Fibroblast of lung (primary cell): ENCODE measurements at regions not wholly inside any gene's neighbourhood (a gene's known extent, or its start where the extent isn't known, plus 50 kb on each side); places are given as distances from the start of the nearest gene placed in this dataset.

Experiments
- DNase-seq, 2 donors: peaks; one replicate each; pipeline versions ENCODE4 v3.0.0 to v3.0.0-alpha.2; 2010; ENCODE audit warnings: low read depth in 2 of 2
- H2AFZ ChIP-seq: 2 replicates; pipeline ENCODE4 v1.5.1; 2012; ENCODE audit warnings: low read length, control low read depth, inconsistent platforms
- H3K27ac ChIP-seq: 2 replicates; pipeline ENCODE4 v1.5.1; 2011; ENCODE audit warnings: low read length, control low read depth; ENCODE audit not compliant: insufficient read depth
- H3K27me3 ChIP-seq: 2 replicates; pipeline ENCODE4 v1.5.1; 2011; ENCODE audit warnings: mild to moderate bottlenecking, low read length; ENCODE audit not compliant: control insufficient read depth, insufficient read depth
- H3K36me3 ChIP-seq: 2 replicates; pipeline ENCODE4 v1.5.1; 2011; ENCODE audit warnings: low read length; ENCODE audit not compliant: control insufficient read depth, insufficient read depth
- H3K4me1 ChIP-seq: 2 replicates; pipeline ENCODE4 v1.5.1; 2011; ENCODE audit warnings: low read length; ENCODE audit not compliant: control insufficient read depth, insufficient read depth; ENCODE audit errors: extremely low read depth
- H3K4me2 ChIP-seq: 2 replicates; pipeline ENCODE4 v1.5.1; 2011; ENCODE audit warnings: low read length, control low read depth; ENCODE audit not compliant: insufficient read depth; ENCODE audit errors: extremely low read depth
- H3K4me3 ChIP-seq, 4 experiments: fragments of 200-600 bp in 1 of 4; sonication (generic) in 1 of 4; replicated peaks in 1 of 4; 2 replicates each; pipeline ENCODE4 v1.5.1; 2011 to 2016; ENCODE audit warnings: low read length in 4 of 4, low read depth in 3 of 4, mild to moderate bottlenecking in 3 of 4, control low read depth in 2 of 4, inconsistent platforms in 1 of 4, mixed read lengths in 1 of 4; ENCODE audit not compliant: insufficient read depth in 1 of 4; ENCODE audit errors: control extremely low read depth in 1 of 4
- H3K79me2 ChIP-seq: 2 replicates; pipeline ENCODE4 v1.5.1; 2012; ENCODE audit warnings: mild to moderate bottlenecking, low read length, inconsistent platforms; ENCODE audit not compliant: control insufficient read depth, insufficient read depth
- H3K9ac ChIP-seq: 2 replicates; pipeline ENCODE4 v1.5.1; 2011; ENCODE audit warnings: mild to moderate bottlenecking, low read length, control low read depth; ENCODE audit not compliant: insufficient read depth
- H3K9me3 ChIP-seq: 2 replicates; pipeline ENCODE4 v1.5.1; 2012; ENCODE audit warnings: low read depth, low read length; ENCODE audit not compliant: control insufficient read depth, insufficient read depth
- H4K20me1 ChIP-seq: 2 replicates; pipeline ENCODE4 v1.5.1; 2011; ENCODE audit warnings: low read length; ENCODE audit not compliant: control insufficient read depth, insufficient read depth; ENCODE audit errors: extremely low read depth
- CTCF ChIP-seq, 2 donors: IDR thresholded peaks in 1 of 2; conservative IDR thresholded peaks in 1 of 2; 1 replicate in 1 of 2; 2 replicates in 1 of 2; pipeline ENCODE4 v1.5.1; 2011 to 2012; ENCODE audit warnings: low read length in 2 of 2, control low read depth in 1 of 2, inconsistent platforms in 1 of 2, low read depth in 1 of 2, mild to moderate bottlenecking in 1 of 2
- EZH2 ChIP-seq: IDR thresholded peaks from 2 replicates; pipeline ENCODE4 v1.5.1; 2012; ENCODE audit warnings: low read length, control low read depth, mild to moderate bottlenecking; ENCODE audit errors: missing control alignments

DNA sequence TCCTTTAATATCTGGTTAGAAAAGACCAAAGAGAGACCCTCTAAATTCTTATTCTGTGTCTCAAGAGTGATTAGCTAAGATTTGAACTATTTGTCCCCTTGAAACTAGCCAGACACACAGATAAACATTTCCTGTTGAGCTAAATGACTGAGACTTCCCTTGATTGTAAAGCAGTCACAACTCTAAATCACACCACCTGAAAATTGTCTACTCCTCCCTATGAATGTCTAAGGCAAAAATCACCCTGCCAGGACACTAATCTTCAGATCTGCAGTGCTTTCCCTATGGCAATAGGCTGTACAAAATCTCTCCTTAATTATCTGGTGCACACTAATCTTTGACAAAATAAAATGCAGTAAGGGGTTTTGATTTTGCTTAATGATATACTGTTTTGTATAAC lies 200.5 kb upstream of the GULP1 start:
- Histone ChIP-seq H3K27me3 (no peaks in the 10 kb centered on the region), H3K4me2 (no peak overlapping the region), H3K79me2 (no peaks in the 10 kb centered on the region), H2AFZ (no peak overlapping the region), H3K4me3 (no peak overlapping the region), H3K9me3 (no peaks in the 10 kb centered on the region), H3K9ac (no peak overlapping the region), H4K20me1 (no peaks in the 10 kb centered on the region), H3K27ac (no peak overlapping the region), H3K36me3 (no peaks in the 10 kb centered on the region), H3K4me1 (peaks cover 2% of the 10 kb centered on the region)
- TF ChIP-seq CTCF (conservative IDR thresholded peaks at IDR 0.05 in 1 of 2, IDR thresholded peaks at IDR 0.05 in 1 of 2; ENCODE audit: low read depth in 1 of 2, low read length in 2 of 2) (no peak), EZH2 (no peak)
- DNase-seq, result no peak

GRCh38 chr2:188092734-188093133 lies 198.9 kb upstream of the GULP1 start:
- Histone ChIP-seq H3K4me2 (no peak overlapping the region), H3K27ac (no peak overlapping the region)

DNA sequence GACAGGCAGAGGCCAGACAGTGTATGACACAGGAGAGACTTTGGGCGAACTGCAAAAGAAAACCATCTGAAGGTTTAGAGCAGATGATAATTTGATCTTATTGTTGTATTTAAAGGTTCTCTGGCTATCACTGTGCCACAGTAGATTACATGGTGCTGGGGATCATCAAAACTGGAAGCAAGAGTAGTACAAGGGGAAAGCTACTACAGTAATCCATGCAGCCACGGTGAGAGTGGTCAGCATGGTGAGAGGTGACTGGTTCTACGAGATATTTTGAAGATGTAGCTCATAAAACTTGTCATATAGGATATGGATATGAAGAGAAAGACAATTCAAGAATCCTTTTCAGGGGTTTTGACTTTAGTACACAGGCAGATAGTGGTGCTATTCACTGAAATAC lies 194.8 kb upstream of the GULP1 start:
- H3K79me2 ChIP-seq, result no peaks in the 10 kb centered on the region
- H3K36me3 ChIP-seq, result no peaks in the 10 kb centered on the region
- no peak overlapping the region for H3K4me2 ChIP-seq
- H4K20me1 ChIP-seq, result no peaks in the 10 kb centered on the region
- no peaks in the 10 kb centered on the region for H3K27me3 ChIP-seq
- TF ChIP-seq CTCF (conservative IDR thresholded peaks at IDR 0.05 in 1 of 2, IDR thresholded peaks at IDR 0.05 in 1 of 2; ENCODE audit: low read depth in 1 of 2, low read length in 2 of 2) (no peak), EZH2 (no peak)
- H3K4me3 ChIP-seq, result no peak overlapping the region
- no peak for DNase-seq
- H3K9me3 ChIP-seq, result no peaks in the 10 kb centered on the region
- H3K4me1 ChIP-seq, result no peaks in the 10 kb centered on the region
- H3K9ac ChIP-seq, result no peak overlapping the region
- no peak overlapping the region for H3K27ac ChIP-seq
- H2AFZ ChIP-seq, result no peak overlapping the region

More at GRCh38 chr2:188092734-188093133, 198.9 kb upstream of the GULP1 start:
- H4K20me1 ChIP-seq, result no peaks in the 10 kb centered on the region
- TF ChIP-seq EZH2 (no peak), CTCF (conservative IDR thresholded peaks at IDR 0.05 in 1 of 2, IDR thresholded peaks at IDR 0.05 in 1 of 2; ENCODE audit: low read depth in 1 of 2, low read length in 2 of 2) (no peak)
- peaks cover 2% of the 10 kb centered on the region for H3K4me1 ChIP-seq
- no peak overlapping the region for H3K4me3 ChIP-seq
- H3K79me2 ChIP-seq, result no peaks in the 10 kb centered on the region
- no peak for DNase-seq
- H2AFZ ChIP-seq, result no peak overlapping the region
- H3K27me3 ChIP-seq, result no peaks in the 10 kb centered on the region
- H3K9ac ChIP-seq, result no peak overlapping the region
- H3K36me3 ChIP-seq, result no peaks in the 10 kb centered on the region
- H3K9me3 ChIP-seq, result no peaks in the 10 kb centered on the region
